GM18505 (cell line): ENCODE measurements at regions not wholly inside any gene's neighbourhood (a gene's known extent, or its start where the extent isn't known, plus 50 kb on each side); places are given as distances from the start of the nearest gene placed in this dataset.

Experiments
- ATAC-seq: cut with Tn5 transposase; IDR thresholded peaks from one replicate; pipeline ENCODE4 v1.9.1; 2021; ENCODE audit not compliant: unreplicated experiment
- POLR2A ChIP-seq: IDR thresholded peaks from 4 replicates; pipeline ENCODE4 v1.6.1; 2011; ENCODE audit warnings: borderline replicate concordance; ENCODE audit not compliant: insufficient read depth, insufficient read length; ENCODE audit errors: extremely low read depth

DNA sequence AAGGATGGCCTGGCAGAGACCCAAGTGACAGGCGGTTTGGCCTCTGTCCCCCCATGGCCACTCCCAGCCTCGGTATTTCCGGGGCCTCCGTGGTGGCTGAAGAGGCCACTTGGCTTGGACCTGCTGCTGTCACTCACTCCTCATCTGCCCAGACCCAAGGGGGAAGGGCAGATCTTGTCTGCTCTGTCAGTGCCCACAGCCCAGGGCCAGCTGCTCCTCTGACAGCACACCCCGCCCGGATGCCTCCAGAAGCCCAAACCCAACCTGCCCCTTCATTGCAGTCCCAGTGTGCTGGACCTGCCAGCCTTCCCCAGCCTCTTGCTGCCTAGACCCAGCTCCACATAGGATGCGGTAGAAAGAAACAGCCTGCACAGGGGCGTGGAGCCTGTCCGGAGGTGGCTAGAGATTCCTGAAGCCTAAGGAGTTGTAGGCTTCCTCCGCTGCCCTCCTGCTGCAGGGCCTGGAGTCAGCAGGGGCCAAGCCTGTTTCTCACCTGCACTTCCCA lies 52.0 kb downstream of the MAGEF1 start:
- no peak for TF ChIP-seq POLR2A
- no peak for ATAC-seq

GRCh38 chr3:184658223-184658928 lies 53.5 kb downstream of the MAGEF1 start:
- no peak for ATAC-seq
- no peak for TF ChIP-seq POLR2A

DNA sequence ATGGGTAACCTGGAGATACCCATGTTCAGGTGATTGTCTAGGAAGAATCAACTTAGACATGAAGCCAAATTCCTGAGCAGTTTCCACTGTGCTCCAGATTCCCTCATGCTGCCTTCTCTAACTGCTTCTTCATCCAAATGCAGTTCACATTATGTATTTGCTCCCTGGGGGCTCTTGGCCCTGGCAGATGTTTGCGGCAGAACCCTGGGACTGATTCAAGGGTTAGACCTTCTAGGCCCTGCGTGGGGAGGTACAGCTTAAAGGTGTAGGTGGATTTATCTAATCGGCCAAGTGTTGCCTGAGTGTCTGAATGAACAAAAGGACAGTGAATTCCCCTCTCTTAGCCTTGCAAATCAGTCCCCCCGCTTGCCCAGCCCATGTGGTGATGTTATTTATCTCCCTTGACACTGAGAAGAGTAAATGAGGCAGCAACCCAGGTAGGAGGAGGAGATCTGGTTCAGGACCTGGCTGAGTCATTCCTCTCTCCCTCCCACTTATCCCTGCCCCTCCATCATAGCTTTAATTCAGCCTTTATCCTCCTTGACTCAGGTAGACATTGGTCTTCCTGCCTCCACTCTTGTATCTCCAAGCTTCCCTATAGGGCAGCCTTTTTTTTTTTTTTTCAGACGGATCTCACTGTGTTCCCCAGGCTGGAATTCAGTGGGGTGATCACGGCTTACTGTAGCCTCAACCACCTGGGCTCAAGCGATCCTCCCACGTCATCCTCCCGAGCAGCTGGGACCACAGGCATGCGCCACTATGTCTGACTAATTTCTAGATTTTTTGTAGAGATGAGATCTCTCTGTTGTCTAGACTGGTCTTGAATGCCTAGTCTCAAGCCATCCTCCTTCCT lies 54.8 kb downstream of the MAGEF1 start:
- no peak for TF ChIP-seq POLR2A
- peak; percentile 85 for ATAC-seq

DNA sequence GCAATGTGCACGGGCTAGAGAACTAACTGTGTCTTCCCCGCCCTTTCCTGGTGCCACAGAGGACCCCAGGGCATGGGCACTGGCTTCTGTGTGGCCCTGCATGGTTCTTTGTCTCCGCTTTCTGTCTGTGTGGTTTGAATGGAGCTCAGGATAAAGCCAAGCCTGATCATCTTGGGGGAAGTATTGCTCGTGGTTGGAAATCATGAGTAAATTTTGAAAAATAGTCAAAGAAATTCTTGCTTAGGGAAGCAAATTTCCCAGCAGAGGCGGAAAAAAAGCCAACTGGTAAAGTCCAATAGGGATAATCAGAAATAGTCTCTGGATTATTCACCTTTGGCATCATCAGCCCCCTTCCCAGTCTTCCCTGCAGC lies 55.4 kb downstream of the MAGEF1 start:
- no peak for ATAC-seq

GRCh38 chr3:184655597-184655996 lies 56.3 kb downstream of the MAGEF1 start:
- no peak for TF ChIP-seq POLR2A
- ATAC-seq = no peak

More for the DNA sequence above, 55.4 kb downstream of the MAGEF1 start:
- no peak for TF ChIP-seq POLR2A

DNA sequence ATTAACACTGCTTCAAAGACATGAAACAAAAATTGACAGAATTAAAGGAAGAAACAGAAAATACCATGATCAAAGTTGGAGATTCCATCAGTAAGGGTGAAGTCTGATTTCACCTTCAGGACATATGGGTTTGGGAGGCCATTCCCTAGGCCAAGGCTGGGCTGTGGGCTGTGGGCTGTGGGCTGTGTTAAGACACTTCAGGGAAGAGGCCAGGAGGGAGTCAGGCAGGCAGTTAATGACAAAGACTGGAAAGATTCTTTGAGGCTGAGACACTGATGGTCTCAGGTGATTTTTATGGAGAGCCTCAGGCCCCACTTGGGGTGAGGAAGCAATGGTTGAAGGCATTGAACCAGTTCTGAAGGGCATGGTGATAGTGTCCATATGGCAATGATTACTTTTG lies 57.5 kb downstream of the MAGEF1 start:
- ATAC-seq = no peak
- TF ChIP-seq POLR2A = no peak

DNA sequence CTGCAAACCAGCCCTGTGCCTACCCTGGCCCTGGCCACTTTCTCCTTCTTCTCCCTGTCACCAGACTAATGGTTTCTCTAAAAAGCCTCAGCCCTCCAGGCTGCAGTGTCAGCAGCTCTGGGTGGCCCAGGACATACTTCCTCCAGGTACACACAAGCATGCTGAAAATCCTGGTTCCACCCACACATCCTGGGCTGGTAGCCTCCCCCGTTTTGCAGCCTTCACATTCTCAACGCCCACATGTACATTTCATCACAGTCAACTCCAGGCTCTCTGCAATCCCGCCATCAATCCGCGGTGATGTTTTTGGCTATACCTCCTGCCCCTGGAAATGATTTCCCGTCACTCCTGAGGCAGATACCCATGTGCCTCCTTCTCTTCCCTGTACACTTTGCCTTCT lies 59.4 kb downstream of the MAGEF1 start:
- no peak for ATAC-seq
- TF ChIP-seq POLR2A = no peak

DNA sequence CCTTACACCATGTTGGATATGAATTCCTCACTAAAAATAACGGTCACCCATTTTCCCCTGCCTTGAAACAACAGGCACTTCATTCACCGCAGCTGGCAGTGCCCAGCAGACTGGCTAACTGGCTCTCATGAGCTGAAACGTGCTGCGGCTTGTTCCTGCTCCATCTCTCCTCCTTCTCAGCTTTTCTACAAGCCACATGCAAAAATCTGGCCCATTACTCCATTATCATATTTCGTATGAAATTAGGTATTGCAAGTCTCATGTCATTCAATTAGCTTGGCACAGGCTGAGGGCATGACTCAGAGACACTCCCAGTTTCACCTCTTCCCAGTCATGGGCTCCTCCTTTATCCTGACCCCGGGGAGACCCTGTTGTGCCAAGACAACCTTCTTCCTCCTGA lies 60.0 kb downstream of the MAGEF1 start:
- no peak for ATAC-seq
- TF ChIP-seq POLR2A = no peak

DNA sequence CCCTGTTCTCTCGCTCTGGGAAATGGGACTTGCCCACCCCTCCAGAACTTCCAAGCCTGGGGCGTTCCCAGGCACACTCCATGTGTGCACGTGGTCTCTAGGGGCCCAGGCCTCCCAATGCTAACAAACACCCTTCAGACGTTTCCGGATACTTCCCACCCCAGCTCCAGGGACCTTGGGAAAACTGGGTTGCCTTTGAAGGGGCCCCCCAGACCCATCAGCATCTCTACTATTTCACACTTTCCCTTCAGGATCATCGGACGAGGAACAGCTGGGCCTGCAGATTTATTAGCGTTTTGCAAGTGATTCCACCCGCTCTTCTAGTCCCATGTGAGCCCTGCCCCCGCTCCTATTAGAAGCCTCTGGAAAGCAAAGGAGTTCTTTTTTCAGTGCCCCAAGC lies 63.2 kb downstream of the MAGEF1 start:
- TF ChIP-seq POLR2A = no peak
- ATAC-seq = no peak

DNA sequence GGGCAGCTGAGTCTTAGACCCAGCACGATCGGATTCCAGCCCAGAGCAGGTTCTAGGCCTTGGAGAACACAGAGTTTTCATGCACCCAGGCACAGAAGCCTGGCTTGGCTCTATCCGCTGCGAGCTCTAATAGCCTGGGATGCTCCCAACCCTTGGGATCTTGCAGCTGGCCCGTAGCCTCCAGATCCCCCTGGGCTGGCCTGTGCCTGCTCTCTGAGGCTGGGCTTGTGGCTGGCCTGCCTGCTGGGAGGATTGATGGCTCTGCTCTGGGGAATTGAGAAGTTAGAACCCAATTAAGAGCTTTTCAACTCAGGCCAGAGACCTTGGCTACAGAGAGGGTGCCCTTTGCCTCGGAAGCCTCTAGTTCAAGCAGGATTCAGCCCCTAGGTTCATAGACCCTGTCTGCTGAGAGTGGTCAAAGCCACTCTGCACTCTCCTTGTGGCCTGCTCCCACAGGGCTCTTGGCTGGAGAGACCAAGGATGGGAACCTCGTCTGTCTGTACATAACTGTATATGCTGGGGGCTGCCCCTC lies 64.4 kb downstream of the MAGEF1 start:
- no peak for ATAC-seq

DNA sequence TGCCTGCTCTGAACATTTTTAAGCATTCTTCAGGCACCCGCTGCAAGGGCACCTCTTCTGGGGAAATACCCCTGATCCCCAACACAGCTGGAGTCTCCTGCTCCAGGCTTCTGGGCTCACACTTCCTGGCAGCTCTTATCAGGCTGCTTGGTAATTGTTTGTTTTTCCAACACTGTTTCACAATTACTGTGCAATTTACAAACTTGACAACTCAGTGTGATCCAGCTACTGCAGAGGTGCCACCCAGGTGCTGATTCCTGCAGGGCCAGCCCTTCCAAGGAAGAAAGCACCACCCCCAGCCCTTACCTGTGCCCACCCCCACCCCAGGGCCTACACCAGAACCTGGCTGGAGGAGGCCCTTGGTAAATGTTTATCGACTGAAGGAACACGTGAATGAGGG lies 66.5 kb downstream of the MAGEF1 start:
- TF ChIP-seq POLR2A = no peak
- no peak for ATAC-seq

More for the DNA sequence above, 64.4 kb downstream of the MAGEF1 start:
- no peak for TF ChIP-seq POLR2A

DNA sequence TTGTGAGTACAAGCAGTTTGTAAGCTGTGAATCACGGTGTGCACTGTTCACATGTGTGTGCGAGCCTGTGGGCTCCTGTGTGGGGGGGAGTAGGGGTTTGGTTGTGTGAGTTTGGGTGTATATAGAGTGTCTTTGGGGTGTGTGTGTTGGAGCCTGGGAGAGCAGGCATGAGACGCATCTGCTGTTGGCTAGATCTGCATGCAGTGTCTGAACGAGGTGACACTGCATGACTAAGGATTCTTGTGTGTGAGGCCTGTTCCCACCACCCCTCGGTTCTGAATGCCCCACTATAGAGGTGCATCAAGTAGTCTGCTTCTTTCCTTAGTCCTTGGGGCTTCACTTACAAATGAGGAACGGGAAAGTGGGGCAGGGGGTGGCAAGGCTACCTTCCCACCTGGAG lies 68.4 kb downstream of the MAGEF1 start:
- TF ChIP-seq POLR2A = no peak
- no peak for ATAC-seq

DNA sequence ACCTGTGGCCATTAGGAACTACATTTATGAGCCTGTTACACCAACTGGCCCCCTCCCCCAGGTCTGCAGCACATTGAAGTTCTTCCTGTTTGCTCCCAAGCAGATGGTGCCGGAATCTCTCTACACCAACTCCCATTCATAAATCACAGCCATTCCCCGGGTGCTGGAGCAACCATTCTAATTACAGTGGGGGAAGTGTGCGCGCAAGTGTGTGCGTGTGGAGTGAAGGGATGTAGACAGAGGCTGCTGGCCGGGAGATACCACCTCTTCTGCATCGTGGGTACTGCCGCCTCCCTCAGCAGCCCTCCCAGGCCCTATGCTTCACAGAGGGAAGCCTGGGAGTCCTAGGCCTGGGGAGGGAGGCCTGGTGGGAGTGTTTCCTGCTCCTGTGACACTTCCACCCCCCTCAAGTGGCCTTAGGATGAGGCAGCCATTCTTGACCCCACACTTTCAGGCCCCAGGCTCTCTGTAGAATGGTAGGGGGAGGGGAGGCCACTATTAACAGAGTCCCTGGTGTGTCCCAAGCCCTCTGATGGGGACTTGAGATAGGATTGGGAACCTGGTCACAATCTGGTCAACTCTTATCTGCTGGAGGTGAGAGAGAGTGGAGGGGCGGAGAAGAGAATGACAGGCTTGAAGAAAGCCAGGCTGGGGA lies 69.1 kb downstream of the MAGEF1 start:
- TF ChIP-seq POLR2A = no peak
- no peak for ATAC-seq
